IMR-90 (cell line): ENCODE measurements at regions not wholly inside any gene's neighbourhood (a gene's known extent, or its start where the extent isn't known, plus 50 kb on each side); places are given as distances from the start of the nearest gene placed in this dataset.

Experiments
- ATAC-seq: fragments of 200-7000 bp; cut with Tn5 transposase; 2 replicates; pipeline ENCODE4 v1.9.1; 2020; ENCODE audit warnings: low read depth, mild to moderate bottlenecking, moderate library complexity
- BruUV-seq: library from RNA; stranded (reverse); fragments of 400-500 nt; replicated peaks from 2 replicates; lab custom pipeline; 2021; lab: Mats Ljungman, UMichigan
- CTCF ChIA-PET: fragments of 300-600 bp; formaldehyde crosslinking; extraction: SDS; loops from one replicate; lab custom pipeline; 2021; ENCODE audit warnings: antibody characterized with exemption; lab: Yijun Ruan, JAX
- POLR2A ChIA-PET: fragments of 300-600 bp; sonication (Branson Sonifier 250); formaldehyde crosslinking; loops from one replicate; lab custom pipeline; 2022; ENCODE audit warnings: antibody characterized with exemption; ENCODE audit not compliant: unreplicated experiment; lab: Charles Lee
- DNase-seq: peaks from one replicate; pipeline ENCODE4 v3.0.0; 2013
- H2AFZ ChIP-seq: replicated peaks from 2 replicates; pipeline ENCODE3; 2013; ENCODE audit warnings: low read length, mild to moderate bottlenecking; ENCODE audit not compliant: poor library complexity
- H2AK5ac ChIP-seq: 2 replicates; pipeline ENCODE4 v1.6.1; 2013; ENCODE audit warnings: low read depth, low read length, inconsistent platforms
- H2AK9ac ChIP-seq: replicated peaks from 2 replicates; pipeline ENCODE3; 2013; ENCODE audit warnings: mild to moderate bottlenecking, low read depth, low read length, moderate library complexity; ENCODE audit not compliant: poor library complexity
- H2BK120ac ChIP-seq: 2 replicates; pipeline ENCODE4 v1.6.1; 2013; ENCODE audit warnings: low read depth, low read length, inconsistent platforms
- H2BK15ac ChIP-seq: 3 replicates; pipeline ENCODE4 v1.6.1; 2013; ENCODE audit warnings: low read depth, low read length, inconsistent platforms
- H2BK20ac ChIP-seq: 2 replicates; pipeline ENCODE4 v1.6.1; 2013; ENCODE audit warnings: low read depth, mild to moderate bottlenecking, inconsistent platforms, low read length, moderate library complexity
- H2BK5ac ChIP-seq: 2 replicates; pipeline ENCODE4 v1.6.1; 2013; ENCODE audit warnings: mild to moderate bottlenecking, low read depth, low read length, inconsistent platforms; ENCODE audit not compliant: poor library complexity, severe bottlenecking
- H3K14ac ChIP-seq: replicated peaks from 2 replicates; pipeline ENCODE4 v1.6.1; 2013; ENCODE audit warnings: low read depth, low read length, inconsistent platforms
- H3K18ac ChIP-seq: 2 replicates; pipeline ENCODE4 v1.6.1; 2013; ENCODE audit warnings: low read depth, low read length, control low read depth
- H3K23ac ChIP-seq: 2 replicates; pipeline ENCODE4 v1.6.1; 2013; ENCODE audit warnings: low read depth, low read length, inconsistent platforms
- H3K27ac ChIP-seq: 2 replicates; pipeline ENCODE4 v1.5.1; 2013; ENCODE audit warnings: mild to moderate bottlenecking, control low read depth, low read length; ENCODE audit not compliant: insufficient read depth
- H3K27me3 ChIP-seq: 2 replicates; pipeline ENCODE4 v1.6.1; 2013; ENCODE audit warnings: low read length; ENCODE audit not compliant: control insufficient read depth, insufficient read depth
- H3K36me3 ChIP-seq: 2 replicates; pipeline ENCODE4 v1.6.1; 2013; ENCODE audit warnings: low read length, mixed read lengths; ENCODE audit not compliant: control insufficient read depth, insufficient read depth
- H3K4ac ChIP-seq: 2 replicates; pipeline ENCODE4 v1.6.1; 2013; ENCODE audit warnings: low read depth, low read length, inconsistent platforms
- H3K4me1 ChIP-seq: 2 replicates; pipeline ENCODE4 v1.6.1; 2013; ENCODE audit warnings: low read length, mixed read lengths; ENCODE audit not compliant: control insufficient read depth, insufficient read depth
- H3K4me2 ChIP-seq: 2 replicates; pipeline ENCODE4 v1.6.1; 2013; ENCODE audit warnings: low read depth, mild to moderate bottlenecking, control low read depth, low read length, moderate library complexity
- H3K4me3 ChIP-seq: 2 replicates; pipeline ENCODE4 v1.5.1; 2013; ENCODE audit warnings: low read depth, mild to moderate bottlenecking, control low read depth, low read length, moderate library complexity; ENCODE audit not compliant: insufficient read depth
- H3K56ac ChIP-seq: 2 replicates; pipeline ENCODE4 v1.6.1; 2013; ENCODE audit warnings: low read length, inconsistent platforms; ENCODE audit not compliant: insufficient read depth; ENCODE audit errors: extremely low read depth
- H3K79me1 ChIP-seq, 2 experiments: 2 replicates each; pipeline ENCODE4 v1.6.1; 2013; ENCODE audit warnings: low read length in 2 of 2, inconsistent platforms in 1 of 2, low read depth in 1 of 2
- H3K9ac ChIP-seq: 2 replicates; pipeline ENCODE4 v1.6.1; 2013; ENCODE audit warnings: low read depth, low read length, control low read depth
- H3K9me1 ChIP-seq: 2 replicates; pipeline ENCODE4 v1.6.1; 2013; ENCODE audit warnings: low read length, inconsistent platforms; ENCODE audit not compliant: insufficient read depth
- H3K9me3 ChIP-seq: 2 replicates; pipeline ENCODE4 v1.6.1; 2013; ENCODE audit warnings: low read length; ENCODE audit not compliant: control insufficient read depth, insufficient read depth
- H4K20me1 ChIP-seq: 2 replicates; pipeline ENCODE4 v1.6.1; 2013; ENCODE audit warnings: low read length, inconsistent platforms; ENCODE audit not compliant: insufficient read depth
- H4K5ac ChIP-seq: 2 replicates; pipeline ENCODE4 v1.6.1; 2013; ENCODE audit warnings: mild to moderate bottlenecking, low read depth, low read length, control low read depth
- H4K8ac ChIP-seq, 2 experiments: 2 replicates each; pipeline ENCODE4 v1.6.1; 2013; ENCODE audit warnings: low read depth in 2 of 2, low read length in 2 of 2, control low read depth in 1 of 2, inconsistent platforms in 1 of 2
- H4K91ac ChIP-seq: 2 replicates; pipeline ENCODE4 v1.6.1; 2013; ENCODE audit warnings: low read depth, low read length, inconsistent platforms; ENCODE audit not compliant: insufficient read depth
- BHLHE40 ChIP-seq: fragments of 150-350 bp; IDR thresholded peaks from 2 replicates; pipeline ENCODE4 v1.6.1; 2016; ENCODE audit warnings: mild to moderate bottlenecking, low read depth, low read length
- CHD1 ChIP-seq: IDR thresholded peaks from 2 replicates; pipeline ENCODE4 v1.6.1; 2012; ENCODE audit warnings: low read depth, low read length, improper control_type of control experiment
- FOS ChIP-seq: fragments of 150-350 bp; IDR thresholded peaks from 2 replicates; pipeline ENCODE4 v1.6.1; 2016; ENCODE audit warnings: low read depth, low read length
- MAZ ChIP-seq: IDR thresholded peaks from 2 replicates; pipeline ENCODE4 v1.6.1; 2012; ENCODE audit warnings: low read depth, mild to moderate bottlenecking, low read length, improper control_type of control experiment, moderate library complexity, borderline replicate concordance
- MXI1 ChIP-seq: IDR thresholded peaks from 2 replicates; pipeline ENCODE4 v1.6.1; 2012; ENCODE audit warnings: low read depth, mild to moderate bottlenecking, low read length, moderate library complexity, borderline replicate concordance
- NFE2L2 ChIP-seq: fragments of 150-350 bp; IDR thresholded peaks from 2 replicates; pipeline ENCODE4 v1.6.1; 2016; ENCODE audit warnings: low read depth, mild to moderate bottlenecking, low read length
- POLR2A ChIP-seq: IDR thresholded peaks from 2 replicates; pipeline ENCODE4 v1.6.1; 2012; ENCODE audit warnings: mild to moderate bottlenecking, low read depth, low read length
- RFX5 ChIP-seq: IDR thresholded peaks from 2 replicates; pipeline ENCODE4 v1.8.0; 2012; ENCODE audit warnings: low read depth, mild to moderate bottlenecking, low read length, moderate library complexity
- dilution Hi-C: fragments of 300-500 bp; cut with HindIII; formaldehyde crosslinking; loops from one replicate; pipeline ENCODE4 v1.14.3; 2018; ENCODE audit warnings: low sequenced_read_pairs; ENCODE audit not compliant: unreplicated experiment
- in situ Hi-C: fragments of 300-500 bp; cut with MboI; formaldehyde crosslinking; loops from 3 replicates; pipeline ENCODE4 v1.14.3; 2019; ENCODE audit warnings: low sequenced_read_pairs, inconsistent platforms, mixed read lengths
- intact Hi-C: fragments of 100-400 bp; cut with micrococcal nuclease; formaldehyde crosslinking; loops from 2 replicates; pipeline ENCODE4 v1.10.0; 2022
- TF ChIP-seq, protein P1 (sequence below): conservative IDR thresholded peaks from 2 replicates; pipeline ENCODE4 v1.5.1; 2012; ENCODE audit warnings: mild to moderate bottlenecking, low read depth, low read length, improper control_type of control experiment
- TF ChIP-seq, protein P2 (sequence below): fragments of 150-350 bp; IDR thresholded peaks from 2 replicates; pipeline ENCODE4 v1.6.1; 2017; ENCODE audit warnings: mild to moderate bottlenecking, antibody characterized with exemption, low read length, low read depth
- TF ChIP-seq, protein P3 (sequence below): fragments of 150-350 bp; IDR thresholded peaks from 2 replicates; pipeline ENCODE4 v1.6.1; 2016; ENCODE audit warnings: low read depth, mild to moderate bottlenecking, low read length, moderate library complexity, borderline replicate concordance

DNA sequence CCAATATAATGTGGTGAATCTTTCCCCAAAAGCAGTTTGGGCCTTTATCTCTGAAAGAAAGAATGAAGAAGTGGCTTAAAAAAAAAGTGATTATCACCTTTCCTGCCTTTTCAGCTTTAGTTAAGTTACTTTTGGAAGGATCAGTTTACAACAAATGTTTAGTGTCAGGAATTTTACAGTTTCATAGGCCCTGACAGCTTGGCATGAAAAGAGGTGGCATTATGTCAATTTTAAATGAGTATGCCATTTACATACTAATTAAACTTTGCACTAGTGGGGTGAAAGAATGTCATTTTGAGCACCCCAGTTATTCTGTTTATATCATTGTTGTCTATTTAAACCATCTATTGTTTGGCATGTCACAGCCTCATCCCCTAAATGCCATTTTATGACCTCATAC lies 763.5 kb upstream of the FANCL start:
- H3K36me3 ChIP-seq, result no peaks in the 10 kb centered on the region
- H3K23ac ChIP-seq, result no peak overlapping the region
- H3K27ac ChIP-seq, result no peak overlapping the region
- no peak overlapping the region for H3K9ac ChIP-seq
- intact Hi-C loops, result no loop called here
- POLR2A ChIA-PET, result no interaction called here
- H4K5ac ChIP-seq, result no peak overlapping the region
- H2AK5ac ChIP-seq, result no peak overlapping the region
- ATAC-seq (no peak), DNase-seq (no peak)
- H3K56ac ChIP-seq, result no peak overlapping the region
- no peak overlapping the region for H2BK15ac ChIP-seq
- CTCF ChIA-PET, result interaction anchor here (1.3 to 2.7 kb wide), 2 partner anchors 16 to 21 kb away, joined by 3 to 7 read pairs; no protein-coding TSS in a partner anchor
- no peak overlapping the region for H3K18ac ChIP-seq
- H2AK9ac ChIP-seq, result no peak overlapping the region
- dilution Hi-C loops, result no loop called here
- TF ChIP-seq, protein P1, sequence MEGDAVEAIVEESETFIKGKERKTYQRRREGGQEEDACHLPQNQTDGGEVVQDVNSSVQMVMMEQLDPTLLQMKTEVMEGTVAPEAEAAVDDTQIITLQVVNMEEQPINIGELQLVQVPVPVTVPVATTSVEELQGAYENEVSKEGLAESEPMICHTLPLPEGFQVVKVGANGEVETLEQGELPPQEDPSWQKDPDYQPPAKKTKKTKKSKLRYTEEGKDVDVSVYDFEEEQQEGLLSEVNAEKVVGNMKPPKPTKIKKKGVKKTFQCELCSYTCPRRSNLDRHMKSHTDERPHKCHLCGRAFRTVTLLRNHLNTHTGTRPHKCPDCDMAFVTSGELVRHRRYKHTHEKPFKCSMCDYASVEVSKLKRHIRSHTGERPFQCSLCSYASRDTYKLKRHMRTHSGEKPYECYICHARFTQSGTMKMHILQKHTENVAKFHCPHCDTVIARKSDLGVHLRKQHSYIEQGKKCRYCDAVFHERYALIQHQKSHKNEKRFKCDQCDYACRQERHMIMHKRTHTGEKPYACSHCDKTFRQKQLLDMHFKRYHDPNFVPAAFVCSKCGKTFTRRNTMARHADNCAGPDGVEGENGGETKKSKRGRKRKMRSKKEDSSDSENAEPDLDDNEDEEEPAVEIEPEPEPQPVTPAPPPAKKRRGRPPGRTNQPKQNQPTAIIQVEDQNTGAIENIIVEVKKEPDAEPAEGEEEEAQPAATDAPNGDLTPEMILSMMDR, result no peak
- TF ChIP-seq, protein P2, sequence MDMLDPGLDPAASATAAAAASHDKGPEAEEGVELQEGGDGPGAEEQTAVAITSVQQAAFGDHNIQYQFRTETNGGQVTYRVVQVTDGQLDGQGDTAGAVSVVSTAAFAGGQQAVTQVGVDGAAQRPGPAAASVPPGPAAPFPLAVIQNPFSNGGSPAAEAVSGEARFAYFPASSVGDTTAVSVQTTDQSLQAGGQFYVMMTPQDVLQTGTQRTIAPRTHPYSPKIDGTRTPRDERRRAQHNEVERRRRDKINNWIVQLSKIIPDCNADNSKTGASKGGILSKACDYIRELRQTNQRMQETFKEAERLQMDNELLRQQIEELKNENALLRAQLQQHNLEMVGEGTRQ, result no peak
- TF ChIP-seq MXI1 (no peak), CHD1 (no peak), MAZ (no peak), BHLHE40 (no peak), NFE2L2 (no peak), POLR2A (no peak), FOS (no peak), RFX5 (no peak)
- TF ChIP-seq, protein P3, sequence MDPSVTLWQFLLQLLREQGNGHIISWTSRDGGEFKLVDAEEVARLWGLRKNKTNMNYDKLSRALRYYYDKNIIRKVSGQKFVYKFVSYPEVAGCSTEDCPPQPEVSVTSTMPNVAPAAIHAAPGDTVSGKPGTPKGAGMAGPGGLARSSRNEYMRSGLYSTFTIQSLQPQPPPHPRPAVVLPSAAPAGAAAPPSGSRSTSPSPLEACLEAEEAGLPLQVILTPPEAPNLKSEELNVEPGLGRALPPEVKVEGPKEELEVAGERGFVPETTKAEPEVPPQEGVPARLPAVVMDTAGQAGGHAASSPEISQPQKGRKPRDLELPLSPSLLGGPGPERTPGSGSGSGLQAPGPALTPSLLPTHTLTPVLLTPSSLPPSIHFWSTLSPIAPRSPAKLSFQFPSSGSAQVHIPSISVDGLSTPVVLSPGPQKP, result no peak
- no peaks in the 10 kb centered on the region for H3K9me1 ChIP-seq
- H2AFZ ChIP-seq, result no peak overlapping the region
- no peaks in the 10 kb centered on the region for H4K20me1 ChIP-seq
- H2BK5ac ChIP-seq, result no peak overlapping the region
- H3K4ac ChIP-seq, result no peak overlapping the region
- no peaks in the 10 kb centered on the region for H3K4me1 ChIP-seq
- no peak overlapping the region for H3K4me3 ChIP-seq
- no peaks in the 10 kb centered on the region for H3K79me1 ChIP-seq
- no peaks in the 10 kb centered on the region for H3K27me3 ChIP-seq
- no peak overlapping the region for H3K4me2 ChIP-seq
- in situ Hi-C loops, result no loop called here
- no peak overlapping the region for H4K91ac ChIP-seq
- H3K9me3 ChIP-seq, result no peaks in the 10 kb centered on the region
- no peak overlapping the region for H3K14ac ChIP-seq
- no TSS peak for BruUV-seq
- no peak overlapping the region for H2BK120ac ChIP-seq
- H2BK20ac ChIP-seq, result no peak overlapping the region
- no peak overlapping the region for H4K8ac ChIP-seq
